ENCODE measurements at regions not wholly inside any gene's neighbourhood (a gene's known extent, or its start where the extent isn't known, plus 50 kb on each side); places are given as distances from the start of the nearest gene placed in this dataset.
"Not testable (repeated sequence)": the region's sequence is repeated elsewhere in the genome, so short reads cannot be mapped to it uniquely, and the experiment has no call there.

- DNase-seq (ENCODE audit: low read depth, low spot score) = no peak
These were observed 504.9 kb upstream of the AMELY start for GRCh38 chrY:7416406-7416805.

GRCh38 chrY:7415157-7415633, 503.6 kb upstream of the AMELY start:
- DNase-seq (ENCODE audit: low read depth, low spot score) = no peak

- no peak for DNase-seq (ENCODE audit: low read depth, low spot score)
These were observed 478.5 kb upstream of the AMELY start for GRCh38 chrY:7390056-7390455.

- no peak for DNase-seq (ENCODE audit: low read depth, low spot score)
These were observed 471.4 kb upstream of the AMELY start for GRCh38 chrY:7382988-7383387.

GRCh38 chrY:7377091-7377490, 465.5 kb upstream of the AMELY start:
- DNase-seq (ENCODE audit: low read depth, low spot score) = no peak

- not testable (repeated sequence) for DNase-seq (ENCODE audit: low read depth, low spot score)
These were observed 462.9 kb upstream of the AMELY start for GRCh38 chrY:7374485-7374884.

GRCh38 chrY:7371953-7372352, 460.4 kb upstream of the AMELY start:
- DNase-seq (ENCODE audit: low read depth, low spot score) = not testable (repeated sequence)

- DNase-seq (ENCODE audit: low read depth, low spot score) = not testable (repeated sequence)
These were observed 459.5 kb upstream of the AMELY start for GRCh38 chrY:7371026-7371425.

GRCh38 chrY:7359520-7359919, 448.0 kb upstream of the AMELY start:
- DNase-seq (ENCODE audit: low read depth, low spot score) = no peak

GRCh38 chrY:7358103-7358752, 446.7 kb upstream of the AMELY start:
- no peak for DNase-seq (ENCODE audit: low read depth, low spot score)

GRCh38 chrY:7355891-7356290, 444.3 kb upstream of the AMELY start:
- DNase-seq (ENCODE audit: low read depth, low spot score) = not testable (repeated sequence)

- DNase-seq (ENCODE audit: low read depth, low spot score) = peak; percentile 2
These were observed 433.1 kb upstream of the AMELY start for GRCh38 chrY:7344661-7345060.

GRCh38 chrY:7343261-7343660, 431.7 kb upstream of the AMELY start:
- no peak for DNase-seq (ENCODE audit: low read depth, low spot score)

- DNase-seq (ENCODE audit: low read depth, low spot score) = not testable (repeated sequence)
These were observed 431.2 kb upstream of the AMELY start for GRCh38 chrY:7342732-7343131.

GRCh38 chrY:7339391-7340087, 428.0 kb upstream of the AMELY start:
- no peak for DNase-seq (ENCODE audit: low read depth, low spot score)

GRCh38 chrY:7336023-7336873, 424.7 kb upstream of the AMELY start:
- DNase-seq (ENCODE audit: low read depth, low spot score) = no peak

- DNase-seq (ENCODE audit: low read depth, low spot score) = no peak
These were observed 422.9 kb upstream of the AMELY start for GRCh38 chrY:7334449-7334848.

- DNase-seq (ENCODE audit: low read depth, low spot score) = no peak
These were observed 415.0 kb upstream of the AMELY start for GRCh38 chrY:7326296-7327246.

GRCh38 chrY:7325531-7325930, 414.0 kb upstream of the AMELY start:
- DNase-seq (ENCODE audit: low read depth, low spot score) = no peak

GRCh38 chrY:7320751-7321150, 409.2 kb upstream of the AMELY start:
- no peak for DNase-seq (ENCODE audit: low read depth, low spot score)

GRCh38 chrY:7320171-7320570, 408.6 kb upstream of the AMELY start:
- DNase-seq (ENCODE audit: low read depth, low spot score) = not testable (repeated sequence)
